ENCODE measurements at regions not wholly inside any gene's neighbourhood (a gene's known extent, or its start where the extent isn't known, plus 50 kb on each side); places are given as distances from the start of the nearest gene placed in this dataset.

- no peak overlapping the region for H3K14ac ChIP-seq (ENCODE audit: insufficient read length)
- H2BK20ac ChIP-seq (ENCODE audit: low read length): no peak overlapping the region
- H2BK15ac ChIP-seq (ENCODE audit: low read length): no peak overlapping the region
- no peaks in the 10 kb centered on the region for H3K23me2 ChIP-seq (ENCODE audit: low read depth, low read length)
- no peak overlapping the region for H2BK120ac ChIP-seq (replicated peaks; ENCODE audit: low read depth, low read length)
- no peak for DNase-seq (ENCODE audit: low read depth in 1 of 2, low spot score in 2 of 2)
- no peak overlapping the region for H3K9ac ChIP-seq (replicated peaks in 1 of 4; ENCODE audit: extremely low read depth in 1 of 4, low read depth in 3 of 4, low read length in 3 of 4)
- no peak overlapping the region for H3K23ac ChIP-seq (ENCODE audit: insufficient read length)
- H3K18ac ChIP-seq (ENCODE audit: extremely low read depth, low read length): no peak overlapping the region
- H3K4me3 ChIP-seq (ENCODE audit: extremely low read depth in 1 of 4, insufficient read depth in 2 of 4, low read depth in 3 of 4, low read length in 4 of 4): no peak overlapping the region
- no peak overlapping the region for H2BK5ac ChIP-seq (ENCODE audit: low read depth, low read length)
- H3K56ac ChIP-seq (replicated peaks; ENCODE audit: insufficient read length, low read depth, low read length): no peak overlapping the region
- peaks cover 0 to 2% of the 10 kb centered on the region in 2 experiments; a peak in 1 of 4 replicates for H3K9me3 ChIP-seq (ENCODE audit: insufficient read depth in 2 of 2, low read depth in 1 of 2, low read length in 1 of 2)
- no peak overlapping the region for H3K27ac ChIP-seq (ENCODE audit: low read depth, low read length)
- no peak overlapping the region for H2BK12ac ChIP-seq (ENCODE audit: low read depth, low read length)
- no peak for FAIRE-seq
- H2AFZ ChIP-seq (ENCODE audit: low read length): no peak overlapping the region
- H3K4me2 ChIP-seq (ENCODE audit: insufficient read depth in 1 of 2, low read depth in 2 of 2, low read length in 2 of 2): no peak overlapping the region
- no peaks in the 10 kb centered on the region for H3K79me1 ChIP-seq (ENCODE audit: low read depth, low read length)
- no peak for TF ChIP-seq POLR2AphosphoS5 (IDR thresholded peaks at IDR 0.05; ENCODE audit: low read depth, low read length)
- no peak for TF ChIP-seq EZH2 (IDR thresholded peaks at IDR 0.05; ENCODE audit: low read depth, low read length, severe bottlenecking)
- no peak for TF ChIP-seq ATF3 (IDR thresholded peaks at IDR 0.05; ENCODE audit: insufficient read depth, low read depth, low read length)
- no peak for TF ChIP-seq CTCF (IDR thresholded peaks at IDR 0.05; ENCODE audit: control extremely low read depth in 1 of 3, insufficient read depth in 1 of 3, low read depth in 1 of 3, low read length in 3 of 3)
- no peak for TF ChIP-seq PHF8 (conservative IDR thresholded peaks at IDR 0.05; ENCODE audit: low read depth, low read length)
- TF ChIP-seq CREB1 (IDR thresholded peaks at IDR 0.05): no peak
- TF ChIP-seq NRF1 (IDR thresholded peaks at IDR 0.05; ENCODE audit: low read depth, low read length): no peak
- no peak for TF ChIP-seq FOSL1 (IDR thresholded peaks at IDR 0.05; ENCODE audit: insufficient read depth, low read depth, low read length)
- TF ChIP-seq TAF7 (optimal IDR thresholded peaks at IDR 0.05; ENCODE audit: borderline replicate concordance, low read depth, low read length): no peak
- TF ChIP-seq JUND (IDR thresholded peaks at IDR 0.05; ENCODE audit: low read length): no peak
- TF ChIP-seq CHD1 (IDR thresholded peaks at IDR 0.05; ENCODE audit: low read depth, low read length): no peak
- no peaks in the 10 kb centered on the region for H4K20me1 ChIP-seq (replicated peaks in 1 of 2; ENCODE audit: control insufficient read depth in 1 of 2, insufficient read depth in 2 of 2, low read length in 2 of 2)
- CTCF ChIA-PET (ENCODE audit: partially characterized antibody): no interaction called here
- no peak overlapping the region for H4K91ac ChIP-seq (replicated peaks; ENCODE audit: insufficient read length, low read length)
- no peak overlapping the region for H2AK5ac ChIP-seq (ENCODE audit: low read depth, low read length)
- H4K8ac ChIP-seq (ENCODE audit: extremely low read depth, insufficient read depth, low read length): no peak overlapping the region
- H3K36me3 ChIP-seq (ENCODE audit: control insufficient read depth in 2 of 4, insufficient read depth in 4 of 4, low read length in 3 of 4): no peaks in the 10 kb centered on the region
- no peaks in the 10 kb centered on the region for H3K79me2 ChIP-seq (ENCODE audit: control insufficient read depth in 1 of 2, insufficient read depth in 2 of 2, low read length in 2 of 2)
- POLR2A ChIA-PET (ENCODE audit: partially characterized antibody): no interaction called here
- no peak overlapping the region for H4K5ac ChIP-seq (ENCODE audit: insufficient read length, low read depth, low read length)
- H3K4me1 ChIP-seq (replicated peaks in 1 of 4; ENCODE audit: control insufficient read depth in 3 of 4, insufficient read depth in 4 of 4, low read length in 3 of 4): peaks cover 0 to 5% (median 2%) of the 10 kb centered on the region in 4 experiments; a peak in 1 of 7 replicates
- H3K4ac ChIP-seq (replicated peaks; ENCODE audit: insufficient read length, low read depth, low read length): no peak overlapping the region
- 91% methylated on average over 1 of the region's 1 CpG; no CpG with 5 or more reads in 1 of the 2 experiments for WGBS, 2 experiments (ENCODE audit: extremely low coverage in 1 of 2, insufficient coverage in 1 of 2, insufficient read length in 1 of 2, insufficient replicate concordance in 2 of 2, low coverage in 1 of 2, low lambda C conversion rate in 2 of 2, missing lambda C conversion rate in 1 of 2)
- H3K27me3 ChIP-seq (replicated peaks in 1 of 4; ENCODE audit: control insufficient read depth in 3 of 4, extremely low read depth in 1 of 4, insufficient read depth in 3 of 4, low read length in 3 of 4): no peaks in the 10 kb centered on the region
Measured at GRCh38 chr6:119446115-119446554, 96.6 kb upstream of the MAN1A1 start.
